Tibial artery (tissue), 4 donors: ENCODE measurements at regions not wholly inside any gene's neighbourhood (a gene's known extent, or its start where the extent isn't known, plus 50 kb on each side); places are given as distances from the start of the nearest gene placed in this dataset.

Experiments used
- DNase-seq, 2 donors: peaks; one replicate each; pipeline ENCODE4 v3.0.0-alpha.2; 2019
- H3K27ac ChIP-seq, 2 donors: fragments of 200-600 bp; sonication (generic) in 1 of 2; 1 replicate in 1 of 2; 2 replicates in 1 of 2; pipeline ENCODE4 v1.5.1; 2018 to 2019; ENCODE audit warnings: mild to moderate bottlenecking in 1 of 2
- H3K27me3 ChIP-seq, 2 donors: fragments of 200-600 bp; sonication (generic) in 1 of 2; one replicate each; pipeline versions ENCODE4 v1.5.1 to v1.6.0; 2016 to 2019
- H3K36me3 ChIP-seq, 3 donors: fragments of 200-600 bp; sonication (generic) in 2 of 3; one replicate each; pipeline ENCODE4 v1.5.1; 2016 to 2019; ENCODE audit warnings: mild to moderate bottlenecking in 2 of 3
- H3K4me1 ChIP-seq, 4 donors: fragments of 200-600 bp; sonication (generic) in 2 of 4; 1 replicate in 3 of 4; 2 replicates in 1 of 4; pipeline ENCODE4 v1.5.1; 2016 to 2019
- H3K4me3 ChIP-seq, 2 donors: fragments of 200-600 bp; sonication (generic) in 1 of 2; 1 replicate in 1 of 2; 2 replicates in 1 of 2; pipeline ENCODE4 v1.5.1; 2018 to 2019; ENCODE audit warnings: mild to moderate bottlenecking in 2 of 2
- H3K9me3 ChIP-seq, 3 donors: fragments of 200-600 bp; sonication (generic) in 1 of 3; one replicate each; pipeline ENCODE4 v1.5.1; 2016 to 2019
- intact Hi-C: fragments of 100-400 bp; cut with DNase I; formaldehyde crosslinking; loops from one replicate; pipeline ENCODE4 v1.15.0; 2023; ENCODE audit warnings: low total_unique reads
- TF ChIP-seq, protein P1 (sequence below), 2 experiments: fragments of 200-600 bp in 1 of 2; fragments of 450-650 bp in 1 of 2; IDR thresholded peaks; one replicate each; pipeline ENCODE4 v1.5.1; 2017 to 2019; ENCODE audit warnings: antibody characterized with exemption in 2 of 2, mild to moderate bottlenecking in 1 of 2, moderate library complexity in 1 of 2

DNA sequence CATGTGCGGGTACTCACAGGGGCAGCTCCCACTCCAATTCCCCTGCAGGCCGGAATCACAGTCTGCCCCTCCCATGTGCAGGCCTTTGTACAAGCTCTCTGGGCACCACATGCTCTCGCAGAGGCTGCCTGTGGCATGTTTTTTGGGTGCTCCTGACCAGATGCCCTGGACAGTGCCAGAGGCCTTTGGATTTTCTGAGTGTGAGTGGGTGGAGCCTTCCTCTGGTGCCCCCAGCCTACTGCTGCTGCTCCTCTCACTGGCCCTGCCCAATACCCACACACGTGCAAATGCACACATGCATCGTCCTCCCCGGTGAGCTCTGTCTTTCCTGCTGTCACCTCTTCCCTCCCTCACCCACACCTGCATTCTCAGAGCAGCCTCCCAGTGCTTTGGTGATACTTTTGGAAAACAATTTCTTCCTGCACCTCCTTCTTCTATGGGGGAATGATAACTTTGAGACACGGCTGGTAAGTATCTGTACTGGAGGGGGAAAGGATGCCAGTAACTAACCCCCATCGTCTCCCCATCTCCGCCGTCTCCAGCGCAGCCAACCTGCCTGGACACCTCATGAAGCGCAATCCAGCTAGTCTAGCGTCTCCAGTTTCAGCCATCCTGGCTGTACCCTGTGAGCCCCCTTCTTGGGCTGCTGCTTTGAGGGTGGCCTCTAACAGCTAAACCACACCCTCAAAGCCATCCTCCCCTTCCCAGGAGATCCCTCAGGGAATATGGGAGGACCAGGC is 229.4 kb upstream of the TOPAZ1 start:
- TF ChIP-seq, protein P1, sequence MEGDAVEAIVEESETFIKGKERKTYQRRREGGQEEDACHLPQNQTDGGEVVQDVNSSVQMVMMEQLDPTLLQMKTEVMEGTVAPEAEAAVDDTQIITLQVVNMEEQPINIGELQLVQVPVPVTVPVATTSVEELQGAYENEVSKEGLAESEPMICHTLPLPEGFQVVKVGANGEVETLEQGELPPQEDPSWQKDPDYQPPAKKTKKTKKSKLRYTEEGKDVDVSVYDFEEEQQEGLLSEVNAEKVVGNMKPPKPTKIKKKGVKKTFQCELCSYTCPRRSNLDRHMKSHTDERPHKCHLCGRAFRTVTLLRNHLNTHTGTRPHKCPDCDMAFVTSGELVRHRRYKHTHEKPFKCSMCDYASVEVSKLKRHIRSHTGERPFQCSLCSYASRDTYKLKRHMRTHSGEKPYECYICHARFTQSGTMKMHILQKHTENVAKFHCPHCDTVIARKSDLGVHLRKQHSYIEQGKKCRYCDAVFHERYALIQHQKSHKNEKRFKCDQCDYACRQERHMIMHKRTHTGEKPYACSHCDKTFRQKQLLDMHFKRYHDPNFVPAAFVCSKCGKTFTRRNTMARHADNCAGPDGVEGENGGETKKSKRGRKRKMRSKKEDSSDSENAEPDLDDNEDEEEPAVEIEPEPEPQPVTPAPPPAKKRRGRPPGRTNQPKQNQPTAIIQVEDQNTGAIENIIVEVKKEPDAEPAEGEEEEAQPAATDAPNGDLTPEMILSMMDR (IDR thresholded peaks at IDR 0.05) = no peak
- H3K27ac ChIP-seq = no peak overlapping the region
- H3K4me3 ChIP-seq = no peak overlapping the region
- H3K9me3 ChIP-seq = no peaks in the 10 kb centered on the region
- H3K4me1 ChIP-seq = no peaks in the 10 kb centered on the region
- peaks cover 0 to 28% of the 10 kb centered on the region in 2 donors for H3K27me3 ChIP-seq
- intact Hi-C loops = no loop called here
- no peaks in the 10 kb centered on the region for H3K36me3 ChIP-seq
- no peak for DNase-seq

DNA sequence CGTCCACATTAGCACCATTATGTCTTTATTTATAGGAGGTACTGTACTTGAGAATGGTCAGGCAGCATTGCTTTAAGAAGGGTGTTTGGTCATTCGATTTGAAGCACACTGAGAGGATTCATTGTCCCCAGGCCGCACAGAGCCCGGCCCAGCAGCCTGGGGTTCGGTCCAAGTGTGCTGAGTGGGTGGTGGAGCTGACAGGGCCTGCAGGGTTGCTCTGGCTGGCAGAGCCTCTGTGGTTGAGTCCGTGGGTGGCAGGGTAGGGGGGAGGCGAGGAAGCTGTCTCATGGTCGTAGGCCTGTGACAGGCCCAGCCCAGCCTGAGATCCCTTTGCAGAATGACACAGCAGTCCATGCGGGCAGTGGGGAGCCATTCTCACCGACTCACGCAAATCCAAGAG is 227.7 kb upstream of the TOPAZ1 start:
- H3K27me3 ChIP-seq = peaks cover 0 to 30% of the 10 kb centered on the region in 2 donors
- no peaks in the 10 kb centered on the region for H3K4me1 ChIP-seq
- intact Hi-C loops = no loop called here
- TF ChIP-seq, protein P1 (IDR thresholded peaks at IDR 0.05) = no peak
- no peak for DNase-seq
- H3K4me3 ChIP-seq = no peak overlapping the region
- H3K27ac ChIP-seq = no peak overlapping the region
- no peaks in the 10 kb centered on the region for H3K36me3 ChIP-seq
- no peaks in the 10 kb centered on the region for H3K9me3 ChIP-seq

DNA sequence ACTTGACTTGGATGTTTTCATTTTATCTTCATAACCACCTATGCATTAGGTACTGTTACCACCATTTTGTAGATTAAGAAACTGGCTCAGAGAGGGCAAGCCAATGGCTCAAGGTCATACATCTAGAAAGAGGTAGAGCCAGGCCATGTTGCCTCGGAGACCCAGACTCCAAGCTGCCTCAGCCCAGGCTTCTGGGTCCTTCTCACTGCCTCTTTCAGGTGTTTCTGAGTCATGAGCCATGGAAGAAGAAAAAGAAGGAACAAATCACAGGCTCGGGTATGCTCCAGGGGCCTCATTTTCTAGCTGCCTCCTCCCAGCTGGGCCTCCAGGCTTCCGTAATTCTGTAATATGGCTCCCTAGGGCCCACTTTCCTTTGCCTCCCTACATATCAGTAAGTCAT is 226.5 kb upstream of the TOPAZ1 start:
- peaks cover 0 to 32% of the 10 kb centered on the region in 2 donors for H3K27me3 ChIP-seq
- no peaks in the 10 kb centered on the region for H3K36me3 ChIP-seq
- TF ChIP-seq, protein P1 (IDR thresholded peaks at IDR 0.05) = no peak
- intact Hi-C loops = no loop called here
- H3K4me1 ChIP-seq = no peaks in the 10 kb centered on the region
- H3K9me3 ChIP-seq = no peaks in the 10 kb centered on the region
- no peak overlapping the region for H3K27ac ChIP-seq
- DNase-seq = no peak
- no peak overlapping the region for H3K4me3 ChIP-seq

DNA sequence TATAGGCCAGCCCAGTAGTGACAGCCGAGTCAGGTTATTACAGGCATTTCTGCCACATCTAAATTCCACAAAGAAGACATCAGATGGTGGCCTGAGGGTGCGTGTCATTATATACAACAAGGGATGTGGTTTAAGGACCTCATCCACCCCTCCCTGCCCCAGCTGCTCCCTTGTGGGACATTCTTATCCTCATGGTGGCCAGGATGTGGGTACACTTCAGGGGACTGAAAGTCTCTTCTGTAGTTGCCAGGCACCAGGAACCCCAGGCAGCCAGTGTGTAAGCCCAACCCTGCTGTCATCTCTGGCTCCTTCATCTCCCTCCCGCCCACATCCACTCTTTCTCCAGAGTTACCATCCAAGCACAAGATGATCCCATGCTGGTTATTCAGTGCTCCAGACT is 224.9 kb upstream of the TOPAZ1 start:
- intact Hi-C loops = no loop called here
- Histone ChIP-seq H3K27me3 (peaks cover 0 to 35% of the 10 kb centered on the region in 2 donors), H3K4me3 (no peak overlapping the region), H3K4me1 (peaks cover 0 to 4% (median 1%) of the 10 kb centered on the region in 4 donors), H3K36me3 (no peaks in the 10 kb centered on the region), H3K9me3 (no peaks in the 10 kb centered on the region), H3K27ac (no peak overlapping the region)
- no peak for DNase-seq
- TF ChIP-seq, protein P1 (IDR thresholded peaks at IDR 0.05) = no peak

DNA sequence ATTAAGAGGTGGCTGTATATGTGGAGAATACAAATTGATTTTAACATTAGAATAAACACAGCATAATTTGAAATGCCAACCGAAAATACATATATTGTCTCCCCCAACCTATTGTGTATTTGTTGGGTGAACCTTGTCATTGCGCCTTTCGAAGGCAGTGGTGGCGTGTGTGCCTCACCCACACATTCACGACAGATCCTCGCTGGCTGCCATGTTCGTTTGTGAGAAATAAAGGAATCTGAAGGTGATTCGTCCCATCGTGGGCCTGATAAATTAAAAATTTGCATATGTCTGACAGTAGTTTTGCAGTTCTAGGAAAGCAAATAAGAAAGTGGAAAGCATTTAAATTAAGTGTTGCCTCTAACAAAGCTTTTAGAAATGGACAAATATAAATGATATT is 222.8 kb upstream of the TOPAZ1 start:
- no peaks in the 10 kb centered on the region for H3K9me3 ChIP-seq
- no peak for DNase-seq
- H3K4me1 ChIP-seq = peaks cover 0 to 10% (median 7%) of the 10 kb centered on the region in 4 donors
- intact Hi-C loops = no loop called here
- H3K4me3 ChIP-seq = no peak overlapping the region
- no peaks in the 10 kb centered on the region for H3K36me3 ChIP-seq
- H3K27me3 ChIP-seq = peaks cover 0 to 38% of the 10 kb centered on the region in 2 donors
- TF ChIP-seq, protein P1 (IDR thresholded peaks at IDR 0.05) = no peak
- no peak overlapping the region for H3K27ac ChIP-seq
